COLO668 (cell line): ENCODE measurements at regions not wholly inside any gene's neighbourhood (a gene's known extent, or its start where the extent isn't known, plus 50 kb on each side); places are given as distances from the start of the nearest gene placed in this dataset.
A peak's percentile ranks its signal among the peaks of the same experiment; 100 is the strongest.

Source experiments
- DNase-seq: peaks from one replicate; lab custom pipeline; 2025; ENCODE audit not compliant: unreplicated experiment; lab: John Stamatoyannopoulos, UW

DNA sequence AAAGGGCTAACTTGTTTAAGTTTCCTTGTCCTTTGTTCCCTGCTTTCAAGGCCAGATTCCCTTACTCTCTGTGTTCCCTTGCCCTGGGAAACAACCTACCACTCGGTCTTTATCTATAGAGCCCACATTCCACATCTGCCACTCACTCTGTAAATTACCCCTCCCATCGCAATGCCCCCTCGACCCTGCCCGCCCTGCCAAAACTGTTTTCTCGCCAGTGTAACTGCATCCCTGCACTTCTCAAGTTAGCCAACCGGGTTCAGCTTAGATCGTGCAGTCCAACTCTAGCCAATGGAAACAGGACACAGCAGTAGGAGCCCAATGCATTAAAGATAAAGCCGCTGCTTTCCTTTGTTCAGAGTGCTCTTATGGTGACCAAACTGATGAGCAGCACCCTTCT lies 263.6 kb downstream of the TBL1XR1 start:
- DNase-seq, result no peak

- no peak for DNase-seq
These were observed 264.8 kb downstream of the TBL1XR1 start for GRCh38 chr3:176932433-176932832.

DNA sequence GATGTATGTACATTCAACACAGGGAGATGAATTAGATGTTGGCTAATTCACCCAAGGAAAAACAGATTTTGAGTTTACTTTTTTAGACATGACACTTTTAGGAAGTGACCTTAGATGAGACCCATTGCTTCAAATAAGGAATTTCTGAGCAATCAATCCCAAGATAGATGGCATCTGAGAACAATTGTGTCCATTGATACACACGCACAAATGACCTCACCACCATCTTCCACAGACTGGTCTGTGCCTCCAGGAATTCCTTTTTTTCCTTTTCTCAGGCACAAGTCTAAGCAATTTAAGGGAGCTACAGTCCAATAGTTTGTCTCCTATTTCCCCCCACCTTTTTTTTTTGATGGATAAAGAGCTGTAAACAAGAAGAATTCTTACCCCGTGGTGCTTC lies 265.3 kb downstream of the TBL1XR1 start:
- DNase-seq, result no peak

DNA sequence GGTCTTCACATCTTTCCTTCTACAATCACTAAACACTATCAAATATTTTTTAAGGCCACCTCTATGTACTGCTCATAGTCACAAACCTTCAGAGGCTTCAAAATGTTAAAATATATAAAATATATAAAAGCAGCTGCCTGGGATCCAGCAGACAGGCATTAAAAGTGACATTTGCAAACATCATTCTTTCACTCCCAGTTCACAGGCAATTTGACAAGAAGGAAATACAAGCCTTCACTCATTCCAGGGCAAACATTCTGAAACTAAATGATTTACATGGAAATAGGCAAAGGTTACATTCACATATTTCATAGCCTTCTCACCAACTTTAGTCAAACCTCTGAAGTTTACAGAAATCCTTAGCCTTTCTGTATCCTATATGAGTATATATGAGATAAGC lies 266.3 kb downstream of the TBL1XR1 start:
- DNase-seq, result no peak

GRCh38 chr3:176928582-176928931 lies 268.7 kb downstream of the TBL1XR1 start:
- DNase-seq, result no peak

- no peak for DNase-seq
These were observed 269.3 kb downstream of the TBL1XR1 start for GRCh38 chr3:176927706-176928581.

DNA sequence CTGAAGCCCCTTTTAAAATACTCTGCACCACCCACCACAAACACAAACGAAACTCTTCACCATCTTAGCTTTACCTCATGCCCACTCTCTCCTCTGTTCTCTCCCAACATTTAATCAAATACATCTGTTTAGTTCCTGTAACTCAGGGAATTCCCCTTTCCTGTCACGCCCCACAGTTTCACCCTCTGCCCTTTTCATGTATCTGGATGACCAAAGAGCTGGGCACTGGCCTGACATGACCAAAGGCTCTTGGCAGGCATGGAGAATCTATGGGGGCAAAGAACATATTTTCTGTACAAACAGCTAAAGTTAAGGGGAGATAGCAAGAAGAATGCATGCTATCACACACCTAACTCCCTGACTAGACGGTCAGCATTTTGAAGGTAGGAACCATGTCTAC lies 270.0 kb downstream of the TBL1XR1 start:
- DNase-seq, result no peak

DNA sequence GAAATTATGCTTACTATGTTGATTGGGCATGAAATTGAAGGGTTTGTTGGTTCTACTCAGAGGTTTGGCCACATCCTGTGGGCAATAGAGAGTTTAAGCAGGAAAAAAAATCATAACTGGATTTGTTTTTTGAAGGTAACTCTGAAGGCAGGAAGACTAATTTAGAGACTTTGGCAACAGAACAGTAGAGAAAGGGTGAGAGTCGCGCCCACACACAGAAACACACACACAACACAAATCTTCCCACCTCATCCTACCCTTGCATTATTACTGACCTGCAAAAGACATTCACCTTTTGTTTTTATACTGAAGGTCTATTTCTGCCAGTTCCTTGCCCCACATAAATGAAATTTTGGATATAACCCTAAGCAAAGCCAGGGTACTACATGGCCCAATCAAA lies 270.6 kb downstream of the TBL1XR1 start:
- DNase-seq, result no peak

DNA sequence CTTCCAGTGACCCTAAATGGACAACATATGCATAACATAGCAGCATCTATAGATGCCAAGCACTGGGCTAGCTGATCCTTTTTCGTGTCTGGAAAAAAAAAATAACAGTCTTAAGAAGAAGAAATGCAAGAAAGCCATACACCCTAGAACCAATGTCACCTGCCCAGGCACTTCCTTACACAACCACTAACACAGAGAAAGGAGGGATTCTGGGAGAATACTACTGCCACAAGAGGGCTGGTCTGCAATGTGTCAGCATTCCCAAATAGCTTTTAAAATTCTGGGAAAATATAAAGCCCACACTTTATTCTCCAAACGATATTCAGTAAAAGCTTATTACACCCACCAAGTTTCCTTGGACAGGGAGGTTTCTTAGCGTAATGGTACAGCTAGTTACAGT lies 271.2 kb downstream of the TBL1XR1 start:
- DNase-seq, result no peak

- no peak for DNase-seq
These were observed 276.5 kb downstream of the TBL1XR1 start for GRCh38 chr3:176920766-176921160.

- DNase-seq, result peak; percentile 83
These were observed 277.2 kb downstream of the TBL1XR1 start for GRCh38 chr3:176919836-176920765.

DNA sequence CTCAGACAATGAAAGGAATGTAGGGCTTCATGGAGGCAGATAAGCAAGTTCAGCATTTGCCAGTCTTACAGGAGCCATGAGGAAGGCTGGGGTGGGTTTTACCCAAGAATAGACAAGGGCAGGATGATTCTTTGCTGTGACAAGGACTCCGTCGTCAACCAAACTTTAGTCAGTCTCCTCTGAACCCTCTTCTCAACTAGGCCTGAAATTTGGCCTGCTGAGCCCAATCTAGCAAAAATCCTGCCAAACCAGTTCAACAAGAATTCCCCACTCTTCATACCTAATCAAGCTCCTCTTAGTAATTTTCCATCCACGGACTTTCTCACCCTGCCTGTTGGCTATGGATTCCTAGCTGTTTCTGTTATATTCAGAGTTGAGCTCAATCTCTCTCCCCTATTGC lies 280.5 kb downstream of the TBL1XR1 start:
- peak; percentile 47 for DNase-seq

DNA sequence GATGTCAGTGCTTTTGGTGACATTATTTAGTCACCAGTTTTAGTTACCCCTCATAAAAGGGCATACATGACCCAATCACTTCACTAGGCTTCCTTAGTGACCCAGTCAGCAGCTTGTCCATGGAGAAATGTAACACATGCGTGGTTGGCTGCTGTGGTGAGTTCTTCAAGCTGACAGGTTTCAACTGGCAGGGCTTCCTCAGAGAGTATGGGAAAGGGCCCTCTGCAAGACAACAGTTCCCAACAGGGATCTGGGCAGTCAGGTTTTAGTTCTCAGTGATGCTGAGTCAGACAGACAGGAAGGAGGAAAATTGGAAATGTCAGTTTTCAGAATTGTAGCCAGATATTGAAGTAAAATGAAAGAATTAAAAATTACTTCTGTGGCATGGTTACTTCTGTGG lies 282.5 kb downstream of the TBL1XR1 start:
- no peak for DNase-seq

DNA sequence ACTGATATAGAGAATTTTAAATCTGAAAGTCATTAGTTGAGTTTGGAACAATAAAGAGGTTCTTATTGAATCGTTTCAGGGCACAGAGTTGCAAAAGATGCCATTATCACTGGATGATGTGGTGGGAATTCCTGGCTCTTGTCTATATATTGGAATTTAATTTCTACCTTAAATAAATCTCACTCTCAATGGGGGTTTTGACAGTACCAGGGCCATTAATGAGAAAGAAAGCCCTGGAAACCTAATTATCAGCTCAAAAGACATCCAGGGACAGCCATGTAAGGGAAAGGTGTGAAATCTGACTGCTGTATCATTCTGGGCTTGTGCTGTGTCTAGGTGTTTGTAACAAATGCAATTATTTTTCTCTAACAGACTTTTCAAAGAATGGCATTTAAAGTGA lies 285.7 kb downstream of the TBL1XR1 start:
- DNase-seq, result no peak

DNA sequence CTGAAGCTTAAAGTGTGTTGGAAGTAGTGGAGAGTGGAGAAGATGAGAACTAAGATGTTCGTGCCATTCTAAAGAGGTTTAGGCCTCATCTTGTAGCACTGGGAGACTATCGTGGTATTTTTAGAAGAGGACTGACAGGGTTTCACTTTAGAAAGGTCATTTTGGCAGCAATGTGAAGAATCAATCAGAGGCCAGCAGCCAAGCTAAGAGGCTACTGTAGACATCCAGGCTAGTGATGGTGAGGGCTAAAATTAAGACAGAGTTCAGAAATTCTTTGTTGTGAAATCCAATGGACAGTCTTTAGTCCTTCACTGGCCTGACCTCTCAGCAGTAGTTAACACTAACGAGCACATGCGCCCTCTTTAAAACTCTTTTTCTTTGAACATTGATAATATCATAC lies 288.2 kb downstream of the TBL1XR1 start:
- DNase-seq, result no peak

DNA sequence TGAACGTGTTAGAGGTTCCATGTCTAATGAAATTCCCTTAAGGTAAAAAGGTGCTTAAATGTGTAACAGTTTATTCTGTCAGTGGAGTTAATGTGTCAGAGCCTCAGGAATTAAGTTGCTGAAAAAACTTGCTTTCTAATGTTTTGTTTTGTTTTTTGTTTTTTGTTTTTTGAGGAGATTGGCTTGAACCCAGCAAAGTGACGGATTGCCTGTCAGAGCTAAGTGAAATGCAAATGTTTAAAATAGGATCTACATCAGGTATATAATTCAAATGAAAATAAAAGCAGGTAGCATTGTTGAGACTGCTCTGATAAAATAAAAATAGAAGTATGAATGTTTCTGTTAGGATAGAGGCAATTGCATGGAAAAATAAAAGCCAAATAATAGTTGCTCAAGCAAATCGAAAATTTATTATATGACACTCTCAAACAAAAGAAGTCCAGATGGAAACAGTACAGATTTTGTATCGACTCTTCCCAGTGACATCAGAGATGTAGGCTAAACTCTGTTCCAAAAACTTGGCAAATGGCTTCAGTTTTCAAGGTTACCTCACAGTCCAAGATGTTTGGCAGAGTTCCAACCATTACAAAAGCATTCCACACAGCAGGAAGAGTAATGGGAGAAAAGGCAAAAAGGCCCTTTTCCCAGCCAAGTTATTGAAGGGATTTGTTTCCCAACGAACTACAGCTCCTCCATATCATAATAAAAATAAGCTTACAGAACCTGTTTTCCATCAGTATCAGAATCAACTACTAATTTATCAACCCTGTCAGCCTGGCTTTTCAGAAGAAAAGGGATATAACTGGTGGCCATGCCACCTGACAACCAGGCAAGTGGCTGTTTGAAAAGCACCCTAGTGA lies 291.0 kb downstream of the TBL1XR1 start:
- DNase-seq, result peak; percentile 8

DNA sequence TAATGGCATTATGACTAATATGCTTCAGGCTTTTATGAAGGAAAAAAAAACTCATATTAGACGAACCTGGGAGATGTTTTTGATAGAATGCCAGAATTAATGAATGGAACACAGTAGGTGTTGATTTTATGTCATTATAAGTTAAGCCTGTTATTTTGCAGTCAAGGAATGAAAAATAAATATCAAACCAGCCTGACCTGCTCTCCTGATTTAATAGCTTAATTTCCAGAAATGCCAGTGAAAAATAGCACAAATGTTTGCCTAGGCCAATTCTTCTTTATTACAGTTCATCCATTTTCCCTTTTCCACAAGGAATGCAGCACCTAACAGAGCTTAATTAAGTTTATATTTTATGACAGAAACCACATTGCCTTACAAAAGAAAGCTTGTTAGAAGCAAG lies 292.0 kb downstream of the TBL1XR1 start:
- DNase-seq, result no peak

DNA sequence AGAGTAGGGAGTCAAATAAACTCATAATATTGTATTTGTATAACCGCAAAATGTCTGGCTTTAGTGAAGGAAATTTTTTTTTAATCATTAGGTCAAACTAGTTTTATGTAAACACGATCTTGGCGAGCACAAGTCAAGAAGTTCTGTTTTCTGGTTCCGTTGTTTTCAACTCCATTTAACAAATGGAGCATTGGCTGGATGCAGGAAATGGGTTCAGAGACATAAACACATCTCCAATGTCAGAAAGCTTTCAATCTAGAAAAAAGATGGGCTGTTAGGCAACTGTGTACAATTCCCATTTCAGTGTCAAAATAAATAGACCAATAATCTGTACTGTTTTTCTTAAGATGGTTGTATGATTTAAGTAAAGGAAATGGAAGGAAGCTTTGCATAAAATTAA lies 292.8 kb downstream of the TBL1XR1 start:
- no peak for DNase-seq

- no peak for DNase-seq
These were observed 300.6 kb downstream of the TBL1XR1 start for GRCh38 chr3:176896640-176897039.

GRCh38 chr3:176896165-176896564 lies 301.1 kb downstream of the TBL1XR1 start:
- no peak for DNase-seq

- DNase-seq, result no peak
These were observed 317.6 kb downstream of the TBL1XR1 start for GRCh38 chr3:176879710-176880109.
